Adrenal gland (tissue), 5 donors: ENCODE measurements at regions not wholly inside any gene's neighbourhood (a gene's known extent, or its start where the extent isn't known, plus 50 kb on each side); places are given as distances from the start of the nearest gene placed in this dataset.

Experiments
- POLR2A ChIP-seq, 2 donors: fragments of 450-650 bp; IDR thresholded peaks; one replicate each; pipeline ENCODE4 v1.6.1; 2017; ENCODE audit warnings: antibody characterized with exemption in 2 of 2, mild to moderate bottlenecking in 2 of 2, moderate library complexity in 1 of 2
- TF ChIP-seq, protein P1 (sequence below), 6 experiments: fragments of 450-650 bp in 4 of 6; fragments of 200-600 bp in 2 of 6; sonication (generic) in 1 of 6; IDR thresholded peaks; 1 replicate in 5 of 6; 2 replicates in 1 of 6; pipeline versions ENCODE4 v1.5.1 to v1.8.0; 2016 to 2021; ENCODE audit warnings: antibody characterized with exemption in 6 of 6, mild to moderate bottlenecking in 2 of 6, moderate library complexity in 1 of 6
- donor health status: DM: no; HTN: no; CAD: no.

DNA sequence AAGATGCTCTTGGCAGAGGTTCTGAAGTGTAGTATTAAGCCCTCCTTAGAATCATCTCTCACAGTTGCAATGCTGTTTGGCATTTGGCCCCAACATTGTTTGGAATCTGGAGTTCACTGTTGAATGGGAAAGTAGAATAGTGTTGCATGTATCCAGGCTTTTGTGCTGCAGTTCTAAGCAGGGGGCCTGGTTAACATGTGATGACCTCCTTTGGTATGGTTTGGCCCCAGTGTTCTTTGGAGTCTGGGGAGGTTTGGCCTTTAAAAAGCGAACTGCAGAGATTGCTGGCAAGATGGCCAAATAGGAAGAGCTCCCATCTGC lies 61.8 kb upstream of the PLD5 start:
- TF ChIP-seq POLR2A (IDR thresholded peaks at IDR 0.05): no peak
- TF ChIP-seq, protein P1, sequence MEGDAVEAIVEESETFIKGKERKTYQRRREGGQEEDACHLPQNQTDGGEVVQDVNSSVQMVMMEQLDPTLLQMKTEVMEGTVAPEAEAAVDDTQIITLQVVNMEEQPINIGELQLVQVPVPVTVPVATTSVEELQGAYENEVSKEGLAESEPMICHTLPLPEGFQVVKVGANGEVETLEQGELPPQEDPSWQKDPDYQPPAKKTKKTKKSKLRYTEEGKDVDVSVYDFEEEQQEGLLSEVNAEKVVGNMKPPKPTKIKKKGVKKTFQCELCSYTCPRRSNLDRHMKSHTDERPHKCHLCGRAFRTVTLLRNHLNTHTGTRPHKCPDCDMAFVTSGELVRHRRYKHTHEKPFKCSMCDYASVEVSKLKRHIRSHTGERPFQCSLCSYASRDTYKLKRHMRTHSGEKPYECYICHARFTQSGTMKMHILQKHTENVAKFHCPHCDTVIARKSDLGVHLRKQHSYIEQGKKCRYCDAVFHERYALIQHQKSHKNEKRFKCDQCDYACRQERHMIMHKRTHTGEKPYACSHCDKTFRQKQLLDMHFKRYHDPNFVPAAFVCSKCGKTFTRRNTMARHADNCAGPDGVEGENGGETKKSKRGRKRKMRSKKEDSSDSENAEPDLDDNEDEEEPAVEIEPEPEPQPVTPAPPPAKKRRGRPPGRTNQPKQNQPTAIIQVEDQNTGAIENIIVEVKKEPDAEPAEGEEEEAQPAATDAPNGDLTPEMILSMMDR (IDR thresholded peaks at IDR 0.05): no peak
